WTC11 (cell line): ENCODE measurements at regions not wholly inside any gene's neighbourhood (a gene's known extent, or its start where the extent isn't known, plus 50 kb on each side); places are given as distances from the start of the nearest gene placed in this dataset.

Source experiments
- CREB1 ChIP-seq: sonication (generic); formaldehyde crosslinking; IDR thresholded peaks from 2 replicates; pipeline ENCODE4 v1.8.0; 2023; ENCODE audit warnings: mild to moderate bottlenecking, missing genetic modification reagents
- CTCF ChIP-seq: fragments of 200-600 bp; IDR thresholded peaks from 2 replicates; pipeline ENCODE4 v1.8.0; 2022; ENCODE audit warnings: antibody characterized with exemption
- ETV6 ChIP-seq: sonication (generic); formaldehyde crosslinking; IDR thresholded peaks from 2 replicates; pipeline ENCODE4 v1.8.1; 2022; ENCODE audit warnings: mild to moderate bottlenecking, missing genetic modification reagents
- HMGA2 ChIP-seq: fragments of 250-450 bp; sonication (Bioruptor Pico); IDR thresholded peaks from 2 replicates; pipeline ENCODE4 v1.4.0; 2021; ENCODE audit warnings: mild to moderate bottlenecking, moderate library complexity
- JUN ChIP-seq: sonication (generic); formaldehyde crosslinking; IDR thresholded peaks from 2 replicates; pipeline ENCODE4 v1.8.0; 2023; ENCODE audit warnings: mild to moderate bottlenecking, missing genetic modification reagents
- TCF7 ChIP-seq: sonication (generic); formaldehyde crosslinking; IDR thresholded peaks from 2 replicates; pipeline ENCODE4 v1.8.0; 2022; ENCODE audit warnings: mild to moderate bottlenecking, low read depth, missing genetic modification reagents, moderate library complexity
- TEAD4 ChIP-seq: sonication (generic); formaldehyde crosslinking; IDR thresholded peaks from 2 replicates; pipeline ENCODE4 v1.8.0; 2022; ENCODE audit warnings: mild to moderate bottlenecking, missing genetic modification reagents
- TP53 ChIP-seq: sonication (generic); formaldehyde crosslinking; IDR thresholded peaks from 2 replicates; pipeline ENCODE4 v1.8.1; 2023; ENCODE audit warnings: mild to moderate bottlenecking, missing genetic modification reagents
- ZBTB21 ChIP-seq: sonication (generic); formaldehyde crosslinking; IDR thresholded peaks from 2 replicates; pipeline ENCODE4 v1.8.1; 2023; ENCODE audit warnings: mild to moderate bottlenecking, missing genetic modification reagents, borderline replicate concordance
- ZNF671 ChIP-seq: fragments of 250-450 bp; sonication (Bioruptor Pico); IDR thresholded peaks from 2 replicates; pipeline ENCODE4 v1.8.0; 2021; ENCODE audit warnings: mild to moderate bottlenecking
- TF ChIP-seq, protein P1 (sequence below): sonication (generic); formaldehyde crosslinking; conservative IDR thresholded peaks from 2 replicates; pipeline ENCODE4 v1.8.1; 2023; ENCODE audit warnings: mild to moderate bottlenecking, low read depth, missing genetic modification reagents, moderate library complexity
- TF ChIP-seq, protein P2 (sequence below): fragments of 250-450 bp; sonication (Bioruptor Pico); IDR thresholded peaks from 2 replicates; pipeline ENCODE4 v2.1.2; 2022; ENCODE audit warnings: mild to moderate bottlenecking, moderate library complexity
- TF ChIP-seq, protein P3 (sequence below): sonication (generic); formaldehyde crosslinking; IDR thresholded peaks from 2 replicates; pipeline ENCODE4 v1.8.1; 2022; ENCODE audit warnings: low read depth, mild to moderate bottlenecking, moderate library complexity, missing genetic modification reagents, borderline replicate concordance
- TF ChIP-seq, protein P4 (sequence below): sonication (generic); formaldehyde crosslinking; IDR thresholded peaks from 2 replicates; pipeline ENCODE4 v1.8.1; 2023; ENCODE audit warnings: mild to moderate bottlenecking, missing genetic modification reagents, moderate library complexity

DNA sequence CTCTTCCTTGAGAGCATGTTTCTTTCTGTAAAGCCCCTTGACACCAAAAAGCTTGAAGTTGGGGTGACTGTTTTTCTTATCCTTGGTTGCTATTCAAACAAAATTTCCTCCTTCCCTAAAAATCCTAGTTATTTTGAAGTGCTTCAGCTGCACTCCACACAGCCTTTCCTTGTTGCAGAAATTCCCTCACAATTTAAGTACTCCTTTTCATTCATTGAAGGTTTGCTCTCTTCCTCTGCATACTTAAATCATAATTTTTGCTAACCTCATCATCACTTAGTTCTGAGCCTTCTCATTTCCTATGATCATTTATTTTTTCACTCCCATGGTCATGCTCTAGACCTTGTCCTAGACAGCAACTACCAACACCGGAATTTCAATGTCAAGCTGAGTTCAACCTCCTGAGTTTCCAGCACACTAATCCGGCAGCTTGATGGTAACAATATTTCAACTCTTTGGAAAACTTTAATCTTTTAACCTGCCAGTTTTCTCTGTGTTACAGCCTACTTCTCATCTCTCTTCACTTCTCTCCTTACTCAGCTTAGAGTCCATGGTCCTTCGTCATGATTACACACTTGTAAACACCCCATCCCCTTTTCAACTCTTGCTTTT lies 78.7 kb upstream of the ACTBL2 start:
- TF ChIP-seq, protein P1, sequence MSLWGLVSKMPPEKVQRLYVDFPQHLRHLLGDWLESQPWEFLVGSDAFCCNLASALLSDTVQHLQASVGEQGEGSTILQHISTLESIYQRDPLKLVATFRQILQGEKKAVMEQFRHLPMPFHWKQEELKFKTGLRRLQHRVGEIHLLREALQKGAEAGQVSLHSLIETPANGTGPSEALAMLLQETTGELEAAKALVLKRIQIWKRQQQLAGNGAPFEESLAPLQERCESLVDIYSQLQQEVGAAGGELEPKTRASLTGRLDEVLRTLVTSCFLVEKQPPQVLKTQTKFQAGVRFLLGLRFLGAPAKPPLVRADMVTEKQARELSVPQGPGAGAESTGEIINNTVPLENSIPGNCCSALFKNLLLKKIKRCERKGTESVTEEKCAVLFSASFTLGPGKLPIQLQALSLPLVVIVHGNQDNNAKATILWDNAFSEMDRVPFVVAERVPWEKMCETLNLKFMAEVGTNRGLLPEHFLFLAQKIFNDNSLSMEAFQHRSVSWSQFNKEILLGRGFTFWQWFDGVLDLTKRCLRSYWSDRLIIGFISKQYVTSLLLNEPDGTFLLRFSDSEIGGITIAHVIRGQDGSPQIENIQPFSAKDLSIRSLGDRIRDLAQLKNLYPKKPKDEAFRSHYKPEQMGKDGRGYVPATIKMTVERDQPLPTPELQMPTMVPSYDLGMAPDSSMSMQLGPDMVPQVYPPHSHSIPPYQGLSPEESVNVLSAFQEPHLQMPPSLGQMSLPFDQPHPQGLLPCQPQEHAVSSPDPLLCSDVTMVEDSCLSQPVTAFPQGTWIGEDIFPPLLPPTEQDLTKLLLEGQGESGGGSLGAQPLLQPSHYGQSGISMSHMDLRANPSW (CRISPR knock-in tag): no peak
- TF ChIP-seq CTCF (no peak), CREB1 (CRISPR knock-in tag) (no peak), TCF7 (no peak), ETV6 (CRISPR knock-in tag) (no peak), ZBTB21 (CRISPR knock-in tag) (no peak), JUN (CRISPR knock-in tag) (no peak), ZNF671 (no peak), TEAD4 (no peak), HMGA2 (CRISPR knock-in tag) (no peak), TP53 (CRISPR knock-in tag) (no peak)
- TF ChIP-seq, protein P2, sequence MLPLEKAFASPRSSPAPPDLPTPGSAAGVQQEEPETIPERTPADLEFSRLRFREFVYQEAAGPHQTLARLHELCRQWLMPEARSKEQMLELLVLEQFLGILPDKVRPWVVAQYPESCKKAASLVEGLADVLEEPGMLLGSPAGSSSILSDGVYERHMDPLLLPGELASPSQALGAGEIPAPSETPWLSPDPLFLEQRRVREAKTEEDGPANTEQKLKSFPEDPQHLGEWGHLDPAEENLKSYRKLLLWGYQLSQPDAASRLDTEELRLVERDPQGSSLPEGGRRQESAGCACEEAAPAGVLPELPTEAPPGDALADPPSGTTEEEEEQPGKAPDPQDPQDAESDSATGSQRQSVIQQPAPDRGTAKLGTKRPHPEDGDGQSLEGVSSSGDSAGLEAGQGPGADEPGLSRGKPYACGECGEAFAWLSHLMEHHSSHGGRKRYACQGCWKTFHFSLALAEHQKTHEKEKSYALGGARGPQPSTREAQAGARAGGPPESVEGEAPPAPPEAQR (CRISPR knock-in tag): no peak
- TF ChIP-seq, protein P3, sequence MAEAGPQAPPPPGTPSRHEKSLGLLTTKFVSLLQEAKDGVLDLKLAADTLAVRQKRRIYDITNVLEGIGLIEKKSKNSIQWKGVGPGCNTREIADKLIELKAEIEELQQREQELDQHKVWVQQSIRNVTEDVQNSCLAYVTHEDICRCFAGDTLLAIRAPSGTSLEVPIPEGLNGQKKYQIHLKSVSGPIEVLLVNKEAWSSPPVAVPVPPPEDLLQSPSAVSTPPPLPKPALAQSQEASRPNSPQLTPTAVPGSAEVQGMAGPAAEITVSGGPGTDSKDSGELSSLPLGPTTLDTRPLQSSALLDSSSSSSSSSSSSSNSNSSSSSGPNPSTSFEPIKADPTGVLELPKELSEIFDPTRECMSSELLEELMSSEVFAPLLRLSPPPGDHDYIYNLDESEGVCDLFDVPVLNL: no peak
- TF ChIP-seq, protein P4, sequence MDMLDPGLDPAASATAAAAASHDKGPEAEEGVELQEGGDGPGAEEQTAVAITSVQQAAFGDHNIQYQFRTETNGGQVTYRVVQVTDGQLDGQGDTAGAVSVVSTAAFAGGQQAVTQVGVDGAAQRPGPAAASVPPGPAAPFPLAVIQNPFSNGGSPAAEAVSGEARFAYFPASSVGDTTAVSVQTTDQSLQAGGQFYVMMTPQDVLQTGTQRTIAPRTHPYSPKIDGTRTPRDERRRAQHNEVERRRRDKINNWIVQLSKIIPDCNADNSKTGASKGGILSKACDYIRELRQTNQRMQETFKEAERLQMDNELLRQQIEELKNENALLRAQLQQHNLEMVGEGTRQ (CRISPR knock-in tag): no peak
